Fibroblast of mammary gland (primary cell): ENCODE measurements at regions not wholly inside any gene's neighbourhood (a gene's known extent, or its start where the extent isn't known, plus 50 kb on each side); places are given as distances from the start of the nearest gene placed in this dataset.

Experiments
- DNase-seq: peaks from one replicate; pipeline ENCODE4 v3.0.0-alpha.2; 2010; ENCODE audit warnings: low read depth
- H3K4me3 ChIP-seq: 2 replicates; pipeline ENCODE4 v1.5.1; 2011; ENCODE audit warnings: low read depth, mild to moderate bottlenecking, low read length, moderate library complexity; ENCODE audit not compliant: control insufficient read depth
- CTCF ChIP-seq: conservative IDR thresholded peaks from 2 replicates; pipeline ENCODE4 v1.5.1; 2011; ENCODE audit warnings: low read depth, low read length, inconsistent platforms; ENCODE audit not compliant: control insufficient read depth, insufficient read depth

- no peak overlapping the region for H3K4me3 ChIP-seq
- no peak for DNase-seq
- no peak for TF ChIP-seq CTCF
These were observed 773.2 kb upstream of the LRRC4C start for GRCh38 chr11:42232673-42233072.

GRCh38 chr11:42234451-42234951 is 775.0 kb upstream of the LRRC4C start:
- no peak overlapping the region for H3K4me3 ChIP-seq
- TF ChIP-seq CTCF = no peak
- peak; percentile 66 for DNase-seq

DNA sequence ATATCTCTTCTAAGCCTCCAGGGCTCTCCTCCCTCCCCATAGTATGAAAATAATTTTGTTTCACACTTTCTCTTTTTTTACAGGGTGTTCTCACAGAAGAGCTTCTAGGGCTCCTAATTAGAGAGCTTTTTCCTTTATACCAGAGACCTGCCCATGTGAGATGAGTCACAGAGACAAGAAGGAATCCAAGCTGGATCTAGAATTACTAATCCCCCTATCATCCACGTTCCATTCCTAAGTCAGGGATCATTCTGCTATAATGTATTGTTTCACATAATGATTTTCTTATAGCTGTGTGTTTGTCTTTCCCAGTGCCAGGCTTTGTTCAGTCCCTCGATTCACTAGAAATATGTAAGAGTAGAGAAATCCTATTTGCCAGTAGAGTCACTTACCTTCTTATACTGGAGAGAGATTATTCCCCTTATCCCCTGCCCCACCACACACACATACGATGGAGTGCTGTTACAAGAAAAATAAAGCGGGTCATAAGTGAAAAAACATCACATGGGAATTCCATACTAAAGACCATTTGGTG is 778.3 kb upstream of the LRRC4C start:
- TF ChIP-seq CTCF = no peak
- no peak overlapping the region for H3K4me3 ChIP-seq
- DNase-seq = peak; percentile 74

GRCh38 chr11:42239188-42239587 is 779.7 kb upstream of the LRRC4C start:
- no peak overlapping the region for H3K4me3 ChIP-seq
- no peak for TF ChIP-seq CTCF
- DNase-seq = peak; percentile 88

- TF ChIP-seq CTCF = no peak
- no peak overlapping the region for H3K4me3 ChIP-seq
- no peak for DNase-seq
These were observed 783.9 kb upstream of the LRRC4C start for GRCh38 chr11:42243385-42243784.

GRCh38 chr11:42244376-42244775 is 784.9 kb upstream of the LRRC4C start:
- TF ChIP-seq CTCF = no peak
- no peak overlapping the region for H3K4me3 ChIP-seq
- DNase-seq = no peak

- DNase-seq = no peak
- TF ChIP-seq CTCF = no peak
- H3K4me3 ChIP-seq = no peak overlapping the region
These were observed 789.9 kb upstream of the LRRC4C start for GRCh38 chr11:42249401-42249800.
